HEK293T (cell line): ENCODE measurements at regions not wholly inside any gene's neighbourhood (a gene's known extent, or its start where the extent isn't known, plus 50 kb on each side); places are given as distances from the start of the nearest gene placed in this dataset.
"Not testable (repeated sequence)": the region's sequence is repeated elsewhere in the genome, so short reads cannot be mapped to it uniquely, and the experiment has no call there.

ENCODE experiments used
- ARNT ChIP-seq: fragments of 450-650 bp; IDR thresholded peaks from 2 replicates; pipeline ENCODE4 v1.6.1; 2017; ENCODE audit warnings: mild to moderate bottlenecking
- BHLHE40 ChIP-seq: fragments of 450-650 bp; IDR thresholded peaks from 2 replicates; pipeline ENCODE4 v1.6.1; 2016; ENCODE audit warnings: mild to moderate bottlenecking, moderate library complexity, borderline replicate concordance
- ELF4 ChIP-seq: fragments of 450-650 bp; IDR thresholded peaks from 2 replicates; pipeline ENCODE4 v1.6.1; 2017; ENCODE audit warnings: antibody characterized with exemption
- FOXK2 ChIP-seq: fragments of 450-650 bp; IDR thresholded peaks from 2 replicates; pipeline ENCODE4 v1.6.1; 2016; ENCODE audit warnings: mild to moderate bottlenecking
- FOXM1 ChIP-seq: fragments of 450-650 bp; IDR thresholded peaks from 2 replicates; pipeline ENCODE4 v1.6.1; 2017; ENCODE audit warnings: mild to moderate bottlenecking, borderline replicate concordance
- HDGF ChIP-seq: fragments of 450-650 bp; IDR thresholded peaks from 2 replicates; pipeline ENCODE4 v1.6.1; 2017; ENCODE audit warnings: antibody characterized with exemption, borderline replicate concordance
- L3MBTL2 ChIP-seq: fragments of 450-650 bp; conservative IDR thresholded peaks from 2 replicates; pipeline ENCODE4 v1.6.1; 2016; ENCODE audit warnings: mild to moderate bottlenecking
- LEF1 ChIP-seq: fragments of 450-650 bp; IDR thresholded peaks from 2 replicates; pipeline ENCODE4 v1.6.1; 2017; ENCODE audit warnings: mild to moderate bottlenecking, borderline replicate concordance
- NFRKB ChIP-seq: fragments of 450-650 bp; IDR thresholded peaks from 2 replicates; pipeline ENCODE4 v1.6.1; 2016; ENCODE audit warnings: mild to moderate bottlenecking, moderate library complexity
- PKNOX1 ChIP-seq: fragments of 450-650 bp; IDR thresholded peaks from 2 replicates; pipeline ENCODE4 v1.6.1; 2016
- SP1 ChIP-seq: fragments of 450-650 bp; IDR thresholded peaks from 2 replicates; pipeline ENCODE4 v1.6.1; 2017
- SUZ12 ChIP-seq: fragments of 450-650 bp; IDR thresholded peaks from 2 replicates; pipeline ENCODE4 v1.6.1; 2016; ENCODE audit warnings: mild to moderate bottlenecking
- TARDBP ChIP-seq: fragments of 450-650 bp; IDR thresholded peaks from 2 replicates; pipeline ENCODE4 v1.6.1; 2016

- not testable (repeated sequence) for TF ChIP-seq SP1, PKNOX1, ELF4, LEF1, SUZ12, FOXK2, BHLHE40, FOXM1, HDGF, NFRKB, ARNT, L3MBTL2, TARDBP
These were observed 107.1 kb upstream of the ARID1B start for GRCh38 chr6:156670097-156670496.
